K562 (cell line): ENCODE measurements at regions not wholly inside any gene's neighbourhood (a gene's known extent, or its start where the extent isn't known, plus 50 kb on each side); places are given as distances from the start of the nearest gene placed in this dataset.

ENCODE experiments used
- EP300 ChIP-seq: IDR thresholded peaks from 2 replicates; pipeline ENCODE4 v1.6.1; 2012; ENCODE audit warnings: low read length, improper control_type of control experiment
- HSF4 ChIP-seq: fragments of 250-450 bp; sonication (Bioruptor Pico); IDR thresholded peaks from 2 replicates; pipeline ENCODE4 v2.1.2; 2022; ENCODE audit warnings: mild to moderate bottlenecking, moderate library complexity, borderline replicate concordance
- MBD1 ChIP-seq: fragments of 250-450 bp; sonication (Bioruptor Pico); IDR thresholded peaks from 2 replicates; pipeline ENCODE4 v1.8.0; 2022; ENCODE audit warnings: inconsistent platforms
- MYNN ChIP-seq, 2 experiments: sonication (generic); formaldehyde crosslinking in 1 of 2; IDR thresholded peaks; 2 replicates each; pipeline versions ENCODE4 v1.5.0 to v1.6.1; 2016 to 2020; ENCODE audit warnings: antibody characterized with exemption in 1 of 2, missing genetic modification reagents in 1 of 2
- TCFL5 ChIP-seq: fragments of 250-450 bp; sonication (Bioruptor Pico); conservative IDR thresholded peaks from 2 replicates; pipeline ENCODE4 v1.6.1; 2021; ENCODE audit warnings: mild to moderate bottlenecking, moderate library complexity, matching md5 sums
- XRCC3 ChIP-seq: fragments of 450-650 bp; IDR thresholded peaks from 2 replicates; pipeline ENCODE4 v1.6.1; 2017; ENCODE audit warnings: mild to moderate bottlenecking, moderate library complexity
- ZBTB43 ChIP-seq: sonication (generic); formaldehyde crosslinking; IDR thresholded peaks from 2 replicates; pipeline ENCODE4 v1.8.0; 2023; ENCODE audit warnings: mild to moderate bottlenecking, missing genetic modification reagents
- ZEB2 ChIP-seq: fragments of 450-650 bp; IDR thresholded peaks from 2 replicates; pipeline ENCODE4 v1.6.1; 2016

- TF ChIP-seq EP300 = no peak
- TF ChIP-seq TCFL5 = no peak
- no peak for TF ChIP-seq ZEB2
- TF ChIP-seq XRCC3 = no peak
- no peak for TF ChIP-seq MBD1
- TF ChIP-seq ZBTB43 (CRISPR knock-in tag) = no peak
- no peak for TF ChIP-seq HSF4 (CRISPR knock-in tag)
- TF ChIP-seq MYNN (IDR thresholded peaks at IDR 0.05) = no peak
- TF ChIP-seq MYNN (CRISPR knock-in tag; IDR thresholded peaks at IDR 0.05) = no peak
Observed at GRCh38 chr15:31482122-31482922, 155.7 kb downstream of the KLF13 start (continued).
